HG02852 (cell line): ENCODE measurements at regions not wholly inside any gene's neighbourhood (a gene's known extent, or its start where the extent isn't known, plus 50 kb on each side); places are given as distances from the start of the nearest gene placed in this dataset.
A peak's percentile ranks its signal among the peaks of the same experiment; 100 is the strongest.
"Not testable (repeated sequence)": the region's sequence is repeated elsewhere in the genome, so short reads cannot be mapped to it uniquely, and the experiment has no call there.

Experiments
- ATAC-seq: cut with Tn5 transposase; IDR thresholded peaks from one replicate; pipeline ENCODE4 v1.9.1; 2021; ENCODE audit warnings: mild to moderate bottlenecking, moderate library complexity; ENCODE audit not compliant: unreplicated experiment

- ATAC-seq = not testable (repeated sequence)
Observed at GRCh38 chr4:19016550-19016949, 995.0 kb upstream of the LCORL start.

GRCh38 chr4:19014594-19014993 is 993.0 kb upstream of the LCORL start:
- ATAC-seq = no peak

- ATAC-seq = no peak
Observed at GRCh38 chr4:19010761-19011160, 989.2 kb upstream of the LCORL start.

GRCh38 chr4:19009881-19010280 is 988.3 kb upstream of the LCORL start:
- ATAC-seq = no peak

- no peak for ATAC-seq
Observed at GRCh38 chr4:19005211-19005610, 983.7 kb upstream of the LCORL start.

GRCh38 chr4:19002170-19002569 is 980.6 kb upstream of the LCORL start:
- ATAC-seq = no peak

GRCh38 chr4:18999595-18999994 is 978.0 kb upstream of the LCORL start:
- no peak for ATAC-seq

GRCh38 chr4:18981234-18981615 is 959.7 kb upstream of the LCORL start:
- ATAC-seq = peak; percentile 8

GRCh38 chr4:18980516-18981233 is 959.1 kb upstream of the LCORL start:
- ATAC-seq = peak; percentile 94

GRCh38 chr4:18976884-18977283 is 955.3 kb upstream of the LCORL start:
- no peak for ATAC-seq

- no peak for ATAC-seq
Observed at GRCh38 chr4:18975916-18976808, 954.6 kb upstream of the LCORL start.

- no peak for ATAC-seq
Observed at GRCh38 chr4:18973296-18973695, 951.7 kb upstream of the LCORL start.

GRCh38 chr4:18961879-18962278 is 940.3 kb upstream of the LCORL start:
- no peak for ATAC-seq

GRCh38 chr4:18961266-18961665 is 939.7 kb upstream of the LCORL start:
- ATAC-seq = no peak

- no peak for ATAC-seq
Observed at GRCh38 chr4:18957716-18958115, 936.2 kb upstream of the LCORL start.

GRCh38 chr4:18954538-18954937 is 933.0 kb upstream of the LCORL start:
- no peak for ATAC-seq

GRCh38 chr4:18953613-18954012 is 932.1 kb upstream of the LCORL start:
- no peak for ATAC-seq

- no peak for ATAC-seq
Observed at GRCh38 chr4:18945464-18945863, 923.9 kb upstream of the LCORL start.

GRCh38 chr4:18942874-18943273 is 921.3 kb upstream of the LCORL start:
- no peak for ATAC-seq

- no peak for ATAC-seq
Observed at GRCh38 chr4:18938343-18939099, 917.0 kb upstream of the LCORL start.

- ATAC-seq = no peak
Observed at GRCh38 chr4:18937746-18938145, 916.2 kb upstream of the LCORL start.
